Smooth muscle cell (in vitro differentiated cells): ENCODE measurements at regions not wholly inside any gene's neighbourhood (a gene's known extent, or its start where the extent isn't known, plus 50 kb on each side); places are given as distances from the start of the nearest gene placed in this dataset.

Experiments used
- DNase-seq: peaks from one replicate; lab custom pipeline; 2025; ENCODE audit not compliant: unreplicated experiment; lab: John Stamatoyannopoulos, UW
- H2AFZ ChIP-seq: fragments of 200-600 bp; sonication (generic); 2 replicates; pipeline ENCODE4 v1.6.0; 2016; ENCODE audit warnings: antibody characterized with exemption, low read depth, mild to moderate bottlenecking
- H3F3A ChIP-seq: fragments of 200-600 bp; sonication (generic); 2 replicates; pipeline ENCODE4 v1.6.0; 2017; ENCODE audit warnings: antibody characterized with exemption, low read depth
- H3K27ac ChIP-seq: fragments of 200-600 bp; sonication (generic); 2 replicates; pipeline ENCODE4 v1.5.1; 2016; ENCODE audit warnings: low read depth, mild to moderate bottlenecking
- H3K27me3 ChIP-seq: fragments of 200-600 bp; sonication (generic); 2 replicates; pipeline ENCODE4 v1.6.1; 2016; ENCODE audit warnings: low read depth, mild to moderate bottlenecking
- H3K36me3 ChIP-seq: fragments of 200-600 bp; sonication (generic); 2 replicates; pipeline ENCODE4 v1.5.1; 2016; ENCODE audit warnings: low read depth
- H3K4me1 ChIP-seq: fragments of 200-600 bp; sonication (generic); 2 replicates; pipeline ENCODE4 v1.5.1; 2016; ENCODE audit warnings: low read depth
- H3K4me2 ChIP-seq: fragments of 200-600 bp; sonication (generic); 2 replicates; pipeline ENCODE4 v1.6.0; 2016; ENCODE audit warnings: mild to moderate bottlenecking
- H3K4me3 ChIP-seq: fragments of 200-600 bp; sonication (generic); 2 replicates; pipeline ENCODE4 v1.5.1; 2016; ENCODE audit warnings: mild to moderate bottlenecking
- H3K79me2 ChIP-seq: fragments of 200-600 bp; sonication (generic); 2 replicates; pipeline ENCODE4 v1.6.0; 2016; ENCODE audit warnings: low read depth, mild to moderate bottlenecking
- H3K9ac ChIP-seq: fragments of 200-600 bp; sonication (generic); 2 replicates; pipeline ENCODE4 v1.6.0; 2016; ENCODE audit warnings: low read depth
- H3K9me3 ChIP-seq: fragments of 200-600 bp; sonication (generic); replicated peaks from 2 replicates; pipeline ENCODE4 v1.5.1; 2016; ENCODE audit warnings: low read depth
- H4K20me1 ChIP-seq: fragments of 200-600 bp; sonication (generic); 2 replicates; pipeline ENCODE4 v1.6.0; 2016; ENCODE audit warnings: low read depth
- WGBS: methylation state at CpG from one replicate; pipeline ENCODE4 v1.1.7; 2016; ENCODE audit warnings: low lambda C conversion rate; 5-methylcytosine and 5-hydroxymethylcytosine counted together
- TF ChIP-seq, protein P1 (sequence below): fragments of 200-600 bp; sonication (generic); IDR thresholded peaks from 2 replicates; pipeline ENCODE4 v1.5.1; 2017; ENCODE audit warnings: borderline replicate concordance, mild to moderate bottlenecking, antibody characterized with exemption; ENCODE audit not compliant: insufficient read depth, poor library complexity, severe bottlenecking

DNA sequence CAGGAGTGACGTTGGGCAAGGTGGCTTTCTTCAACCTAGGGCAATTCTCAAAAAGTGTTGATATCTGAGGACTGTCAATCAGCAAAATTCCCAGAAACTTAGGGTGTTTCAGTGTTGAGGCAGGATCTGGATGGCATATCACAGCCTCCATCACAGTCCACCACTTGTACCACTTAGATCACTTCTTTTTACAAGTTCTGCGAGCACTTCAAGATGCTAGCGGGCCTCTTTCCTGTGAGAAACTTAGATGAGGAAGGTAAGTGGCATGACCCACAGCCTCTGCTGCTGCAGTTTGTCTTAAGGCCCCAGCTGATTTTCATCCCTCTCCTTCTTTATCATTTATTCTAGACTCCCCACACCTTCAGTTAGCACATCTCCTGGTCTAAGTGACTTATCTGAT, 295.4 kb upstream of the ZNF521 start:
- Histone ChIP-seq H3K27me3 (no peaks in the 10 kb centered on the region), H3K4me1 (peaks cover 6% of the 10 kb centered on the region), H3K9me3 (no peaks in the 10 kb centered on the region), H2AFZ (no peak overlapping the region), H4K20me1 (no peaks in the 10 kb centered on the region), H3K27ac (no peak overlapping the region), H3K79me2 (no peaks in the 10 kb centered on the region), H3F3A (peaks cover 3% of the 10 kb centered on the region), H3K36me3 (no peaks in the 10 kb centered on the region), H3K4me2 (no peak overlapping the region), H3K4me3 (no peak overlapping the region), H3K9ac (no peak overlapping the region)
- TF ChIP-seq, protein P1, sequence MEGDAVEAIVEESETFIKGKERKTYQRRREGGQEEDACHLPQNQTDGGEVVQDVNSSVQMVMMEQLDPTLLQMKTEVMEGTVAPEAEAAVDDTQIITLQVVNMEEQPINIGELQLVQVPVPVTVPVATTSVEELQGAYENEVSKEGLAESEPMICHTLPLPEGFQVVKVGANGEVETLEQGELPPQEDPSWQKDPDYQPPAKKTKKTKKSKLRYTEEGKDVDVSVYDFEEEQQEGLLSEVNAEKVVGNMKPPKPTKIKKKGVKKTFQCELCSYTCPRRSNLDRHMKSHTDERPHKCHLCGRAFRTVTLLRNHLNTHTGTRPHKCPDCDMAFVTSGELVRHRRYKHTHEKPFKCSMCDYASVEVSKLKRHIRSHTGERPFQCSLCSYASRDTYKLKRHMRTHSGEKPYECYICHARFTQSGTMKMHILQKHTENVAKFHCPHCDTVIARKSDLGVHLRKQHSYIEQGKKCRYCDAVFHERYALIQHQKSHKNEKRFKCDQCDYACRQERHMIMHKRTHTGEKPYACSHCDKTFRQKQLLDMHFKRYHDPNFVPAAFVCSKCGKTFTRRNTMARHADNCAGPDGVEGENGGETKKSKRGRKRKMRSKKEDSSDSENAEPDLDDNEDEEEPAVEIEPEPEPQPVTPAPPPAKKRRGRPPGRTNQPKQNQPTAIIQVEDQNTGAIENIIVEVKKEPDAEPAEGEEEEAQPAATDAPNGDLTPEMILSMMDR = no peak
- DNase-seq = no peak
- 89% methylated on average over 3 of the region's 3 CpGs for WGBS

DNA sequence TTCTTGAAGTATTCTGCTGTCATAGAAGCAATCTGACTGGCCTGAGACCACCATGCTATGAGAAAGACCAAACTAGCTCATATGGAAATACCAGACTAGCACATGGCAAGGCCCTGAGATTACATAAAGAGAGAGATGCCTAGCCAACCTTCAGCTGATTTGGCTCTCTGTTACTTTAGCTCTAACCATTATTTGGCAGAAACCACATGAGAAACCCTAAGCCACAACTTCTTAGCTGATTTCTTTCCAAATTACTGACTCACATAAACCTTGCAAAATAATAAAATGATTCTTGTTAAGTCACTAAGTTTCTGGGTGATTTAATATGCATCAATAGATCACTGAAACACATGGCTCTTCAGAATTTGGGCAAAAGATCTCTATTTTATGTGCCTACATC, 295.0 kb upstream of the ZNF521 start:
- Histone ChIP-seq H3K36me3 (no peaks in the 10 kb centered on the region), H2AFZ (no peak overlapping the region), H3K9me3 (no peaks in the 10 kb centered on the region), H3K79me2 (no peaks in the 10 kb centered on the region), H3K27me3 (no peaks in the 10 kb centered on the region), H3K4me3 (no peak overlapping the region), H3K4me1 (peaks cover 6% of the 10 kb centered on the region), H3F3A (peaks cover 3% of the 10 kb centered on the region), H3K9ac (no peak overlapping the region), H3K4me2 (no peak overlapping the region), H4K20me1 (no peaks in the 10 kb centered on the region), H3K27ac (no peak overlapping the region)
- TF ChIP-seq, protein P1 = no peak
- no peak for DNase-seq

DNA sequence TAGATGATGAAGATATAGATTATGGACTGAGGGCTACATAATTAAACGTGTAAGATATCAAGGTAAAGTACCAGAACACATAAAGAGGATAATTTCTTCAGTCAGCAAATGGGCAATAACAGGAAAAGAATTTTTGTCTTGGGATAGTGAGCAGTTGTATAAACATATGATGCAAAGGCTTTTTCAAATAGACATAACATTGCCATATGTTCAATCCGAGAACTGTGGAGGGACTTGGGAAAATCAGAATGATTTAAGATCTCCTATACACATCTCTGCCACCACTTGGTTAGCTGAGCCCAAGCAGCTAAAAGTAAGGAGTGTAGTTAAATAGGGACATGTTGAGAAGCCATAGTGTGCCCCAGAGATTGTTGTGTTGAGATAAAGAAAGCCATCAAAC, 287.6 kb upstream of the ZNF521 start:
- Histone ChIP-seq H3F3A (no peaks in the 10 kb centered on the region), H3K9ac (no peak overlapping the region), H4K20me1 (no peaks in the 10 kb centered on the region), H3K4me1 (no peaks in the 10 kb centered on the region), H3K9me3 (no peaks in the 10 kb centered on the region), H3K27ac (no peak overlapping the region), H3K79me2 (no peaks in the 10 kb centered on the region), H2AFZ (no peak overlapping the region), H3K4me2 (no peak overlapping the region), H3K27me3 (no peaks in the 10 kb centered on the region), H3K4me3 (no peak overlapping the region), H3K36me3 (no peaks in the 10 kb centered on the region)
- no peak for DNase-seq
- 88% methylated on average over 2 of the region's 2 CpGs for WGBS
- TF ChIP-seq, protein P1 = no peak

DNA sequence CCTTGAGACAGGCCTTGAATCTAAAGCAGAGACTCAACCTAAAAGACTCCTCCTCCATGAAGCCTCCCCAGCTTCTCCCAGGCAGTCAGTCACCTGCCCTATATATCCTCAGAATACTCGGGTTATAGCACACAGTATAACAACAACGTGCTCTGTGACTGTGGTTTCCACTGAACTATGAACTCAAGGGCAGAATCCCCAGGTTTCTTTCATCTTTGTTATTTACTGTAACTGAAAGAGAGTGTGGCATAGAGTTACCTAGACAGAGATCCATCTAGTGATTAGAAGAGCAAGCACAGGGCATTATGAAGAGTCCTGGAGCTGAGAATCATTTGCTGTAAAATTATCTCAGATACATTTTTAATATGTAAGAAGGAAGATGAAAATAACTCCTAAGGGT, 281.6 kb upstream of the ZNF521 start:
- 78% methylated on average over 2 of the region's 2 CpGs for WGBS

More for the DNA sequence above, 281.6 kb upstream of the ZNF521 start:
- Histone ChIP-seq H3K9me3 (no peaks in the 10 kb centered on the region), H3K4me3 (no peak overlapping the region), H3K36me3 (no peaks in the 10 kb centered on the region), H3K27me3 (peaks cover 12% of the 10 kb centered on the region), H3K79me2 (no peaks in the 10 kb centered on the region), H3K27ac (no peak overlapping the region), H3F3A (no peaks in the 10 kb centered on the region), H3K4me2 (no peak overlapping the region), H2AFZ (no peak overlapping the region), H3K9ac (no peak overlapping the region), H3K4me1 (no peaks in the 10 kb centered on the region), H4K20me1 (no peaks in the 10 kb centered on the region)
- TF ChIP-seq, protein P1 = no peak
- no peak for DNase-seq
